NCI-H1105 treated with DMSO at 0.1 percent for 48 hours (cell line): ENCODE measurements at regions not wholly inside any gene's neighbourhood (a gene's known extent, or its start where the extent isn't known, plus 50 kb on each side); places are given as distances from the start of the nearest gene placed in this dataset.

ENCODE experiments used
- DNase-seq: peaks from one replicate; lab custom pipeline; 2025; lab: John Stamatoyannopoulos, UW

DNA sequence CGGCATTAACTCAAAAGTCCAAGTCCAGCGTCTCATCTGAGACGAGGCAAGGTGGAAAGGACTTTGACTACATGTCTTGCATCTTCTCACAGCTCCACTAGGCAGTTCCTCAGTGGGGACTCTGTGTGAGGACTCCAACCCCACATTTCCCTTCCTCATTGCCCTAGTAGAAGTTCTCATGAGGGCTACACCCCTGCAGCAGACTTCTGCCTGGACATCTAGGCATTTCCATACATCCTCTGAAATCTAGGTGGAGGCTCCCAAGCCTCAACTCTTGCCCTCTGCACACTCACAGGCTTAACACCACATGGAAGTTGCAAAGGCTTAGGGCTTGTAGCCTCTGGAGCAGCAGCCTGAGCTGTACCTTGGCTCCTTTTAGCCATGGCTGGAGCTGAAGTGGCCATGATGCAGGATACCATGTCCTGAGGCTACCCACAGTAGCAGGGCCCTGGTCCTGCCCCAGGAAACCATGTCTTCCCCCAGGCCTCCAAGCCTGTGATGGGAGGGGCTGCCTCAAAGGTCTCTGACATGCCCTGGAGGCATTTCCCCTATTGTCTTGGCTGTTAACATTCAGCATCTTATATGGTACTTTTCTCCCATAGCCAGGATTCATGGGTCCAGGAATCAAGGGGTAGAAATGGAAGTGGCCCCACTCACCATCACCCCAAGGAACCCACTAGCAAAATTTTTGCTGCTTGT lies 194.6 kb upstream of the KCNG1 start:
- DNase-seq, result no peak

DNA sequence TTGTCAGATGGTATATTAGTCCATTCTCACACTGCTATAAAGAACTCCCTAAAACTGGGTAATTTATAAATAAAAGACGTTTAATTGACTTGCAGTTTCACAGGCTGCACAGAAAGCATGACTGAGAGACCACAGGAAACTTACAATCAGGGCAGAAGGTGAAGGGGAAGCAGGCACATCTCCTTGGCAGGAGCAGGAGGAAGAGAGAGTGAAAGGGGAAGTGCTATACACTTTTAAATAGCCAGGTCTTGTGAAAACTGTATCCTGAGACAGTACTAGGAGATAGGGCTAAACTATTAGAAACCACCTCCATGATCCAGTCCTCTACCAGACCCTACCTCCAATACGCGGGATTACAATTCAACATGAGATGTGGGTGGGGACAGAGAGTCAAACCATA lies 193.9 kb upstream of the KCNG1 start:
- no peak for DNase-seq

DNA sequence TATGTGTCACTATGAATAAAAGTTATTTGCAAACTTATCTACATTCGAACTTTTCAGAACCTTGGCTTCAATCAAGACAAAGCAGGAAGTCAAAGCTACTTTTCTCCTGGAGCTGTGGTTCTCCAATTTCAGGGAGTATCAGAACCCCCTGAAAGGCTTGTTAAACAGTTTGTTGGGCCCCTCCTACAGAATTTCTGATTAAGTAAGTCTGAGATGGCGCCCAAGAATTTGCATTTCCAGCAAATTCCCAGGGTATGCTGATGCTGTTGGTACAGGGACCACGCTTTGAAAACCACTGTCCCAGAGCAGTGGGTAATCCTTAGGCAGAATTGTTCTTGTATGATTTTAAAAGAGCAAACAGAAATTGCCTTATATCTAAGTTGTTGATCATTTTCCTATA lies 189.9 kb upstream of the KCNG1 start:
- DNase-seq, result no peak

DNA sequence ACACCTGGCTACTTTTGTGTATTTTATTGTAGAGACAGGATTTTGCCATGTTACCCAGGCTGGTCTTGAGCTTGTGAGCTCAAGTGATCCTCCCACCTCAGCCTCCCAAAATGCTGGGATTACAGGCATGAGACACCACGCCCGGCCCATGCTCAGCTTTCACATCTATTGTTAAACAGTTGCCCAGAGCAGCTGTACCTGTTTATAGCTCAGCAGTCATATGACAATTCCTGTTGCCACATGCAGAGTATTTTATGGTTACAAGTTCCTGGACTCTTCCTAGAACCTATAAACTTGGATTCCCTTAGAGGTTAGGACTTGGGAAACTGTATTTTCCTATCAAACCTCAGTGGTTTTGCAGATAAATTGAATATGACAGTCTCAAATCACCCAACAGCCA lies 188.3 kb upstream of the KCNG1 start:
- peak; percentile 20 for DNase-seq

DNA sequence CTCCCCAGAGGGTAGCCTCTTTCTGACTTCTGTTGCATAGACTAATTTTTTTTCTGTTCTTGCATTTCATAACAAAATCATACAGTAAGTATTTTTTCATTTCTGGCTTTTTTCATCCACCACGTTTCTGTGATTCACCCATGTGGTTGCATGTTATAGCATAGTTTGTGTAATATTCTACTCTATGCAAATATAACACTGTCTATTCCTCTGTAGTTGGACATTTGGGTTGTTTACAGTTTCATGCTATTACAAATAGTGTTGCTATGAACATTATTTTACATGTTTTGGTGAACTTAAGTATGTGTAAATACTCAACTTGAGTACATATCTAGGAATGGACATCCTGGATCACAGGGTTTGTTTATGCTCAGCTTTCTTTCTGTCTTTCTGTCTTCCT lies 187.2 kb upstream of the KCNG1 start:
- DNase-seq, result no peak

DNA sequence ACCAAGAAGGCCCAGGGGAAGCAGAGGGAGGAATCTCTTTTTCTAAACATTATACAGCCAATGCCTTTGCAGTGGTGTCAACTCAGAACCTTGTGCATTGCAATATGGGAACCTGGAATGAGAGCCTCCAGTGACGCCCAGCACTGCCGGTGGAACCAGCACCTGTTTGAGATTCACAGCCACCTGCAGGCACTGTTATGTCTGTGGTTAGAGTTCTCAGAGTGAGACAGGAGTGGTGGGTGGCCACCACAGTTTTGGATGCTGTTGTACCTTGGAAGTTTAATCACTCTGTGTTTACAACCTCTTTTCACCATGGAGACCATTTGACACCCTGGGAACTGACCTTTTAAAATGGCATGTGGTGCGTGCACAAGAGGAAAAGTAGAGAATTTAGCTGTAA lies 185.3 kb upstream of the KCNG1 start:
- DNase-seq, result no peak

DNA sequence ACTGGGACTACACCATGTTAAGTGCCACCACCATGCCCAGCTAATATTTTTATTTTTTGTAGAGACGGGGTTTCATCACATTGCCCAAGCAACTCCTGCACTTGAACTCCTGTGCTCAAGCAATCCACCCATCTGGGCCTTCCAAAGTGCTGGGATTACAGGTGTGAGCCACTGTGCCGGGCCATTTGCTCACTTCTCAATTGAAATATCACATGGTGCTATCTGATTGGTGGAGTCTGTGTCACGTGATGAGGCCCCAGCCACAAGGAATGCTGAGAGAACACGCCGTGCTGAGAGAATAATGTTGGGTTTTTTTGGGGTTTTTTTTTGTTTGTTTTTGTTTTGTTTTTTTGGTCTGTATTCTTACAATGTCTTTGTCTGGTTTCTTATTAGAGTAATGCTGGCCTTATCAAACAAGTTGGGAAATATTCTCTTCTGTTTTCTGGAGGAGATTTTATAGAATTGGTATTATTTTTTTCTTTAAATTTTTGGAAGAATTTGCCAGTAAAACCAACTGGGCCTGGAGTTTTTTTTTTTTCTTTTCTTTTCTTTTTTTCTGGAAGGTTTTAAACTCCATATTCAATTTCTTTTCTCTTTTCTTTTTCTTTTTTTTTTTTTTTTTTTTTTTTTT lies 183.2 kb upstream of the KCNG1 start:
- DNase-seq, result no peak

DNA sequence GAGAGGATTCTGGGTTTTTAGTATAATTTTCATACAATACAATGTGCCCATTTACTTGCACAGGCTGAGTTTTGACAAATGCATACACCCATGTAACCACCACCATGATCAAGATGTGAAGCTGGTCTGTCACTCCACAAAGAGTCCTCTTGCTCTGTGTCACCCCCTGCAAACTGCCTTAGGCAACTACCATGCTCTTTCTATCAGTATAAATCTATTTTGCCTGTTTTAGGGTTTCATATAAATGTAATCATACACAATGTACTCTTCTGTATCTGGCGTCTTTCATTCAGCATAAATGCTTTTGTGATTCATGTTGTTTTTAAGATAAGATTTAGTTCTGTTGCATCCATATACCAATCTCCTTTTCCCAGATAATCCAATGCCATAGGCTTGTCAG lies 181.9 kb upstream of the KCNG1 start:
- DNase-seq, result no peak

DNA sequence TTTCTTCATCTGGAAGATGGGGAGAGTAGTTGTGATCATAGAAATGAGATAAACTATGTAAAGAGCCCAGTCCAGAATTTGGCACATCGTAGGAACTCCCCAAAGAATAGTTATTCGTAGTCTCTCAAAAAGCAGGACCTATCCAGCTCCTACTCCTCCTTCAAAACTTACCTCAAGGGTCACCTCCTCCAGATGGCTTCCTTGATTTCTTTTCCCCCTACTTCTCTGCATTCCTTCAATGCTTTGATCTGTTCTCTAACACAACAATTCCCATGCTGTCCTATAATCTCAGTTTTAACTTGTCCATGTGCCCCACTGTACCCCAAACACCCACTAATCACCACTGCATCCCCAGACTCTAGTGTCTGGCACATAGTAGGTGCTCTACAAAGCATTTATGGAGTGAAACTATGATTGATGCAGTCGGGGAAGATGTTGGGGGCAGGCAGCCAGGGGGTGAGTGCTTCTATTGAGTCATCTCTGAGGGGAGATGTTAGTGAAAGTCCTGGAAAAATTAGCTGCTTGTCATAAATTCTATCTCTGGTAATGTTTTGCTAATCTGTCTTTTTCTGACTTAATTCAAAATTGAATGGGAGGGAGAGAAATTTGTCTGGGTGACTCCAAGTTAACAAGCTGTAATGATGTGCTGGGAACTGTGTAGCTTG lies 181.3 kb upstream of the KCNG1 start:
- DNase-seq, result no peak

DNA sequence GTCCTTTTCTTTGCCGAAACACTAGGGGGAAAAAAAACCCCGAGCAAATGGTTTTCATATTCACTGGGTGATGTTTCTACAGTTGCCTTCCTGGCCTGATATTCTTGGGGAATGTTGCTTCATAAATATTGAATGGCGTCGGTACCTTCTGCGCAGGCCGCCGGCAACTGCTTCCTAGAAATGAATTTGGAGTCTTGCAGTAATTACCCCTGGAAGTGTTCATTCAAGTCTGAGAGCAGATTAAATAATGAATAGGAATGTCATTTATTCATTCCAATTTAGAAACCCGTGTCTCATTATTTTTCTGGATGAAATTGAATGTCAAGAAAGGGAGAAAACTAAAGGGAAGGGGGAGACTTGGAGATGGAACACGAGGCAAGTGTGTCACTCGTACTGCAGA lies 179.4 kb upstream of the KCNG1 start:
- no peak for DNase-seq

DNA sequence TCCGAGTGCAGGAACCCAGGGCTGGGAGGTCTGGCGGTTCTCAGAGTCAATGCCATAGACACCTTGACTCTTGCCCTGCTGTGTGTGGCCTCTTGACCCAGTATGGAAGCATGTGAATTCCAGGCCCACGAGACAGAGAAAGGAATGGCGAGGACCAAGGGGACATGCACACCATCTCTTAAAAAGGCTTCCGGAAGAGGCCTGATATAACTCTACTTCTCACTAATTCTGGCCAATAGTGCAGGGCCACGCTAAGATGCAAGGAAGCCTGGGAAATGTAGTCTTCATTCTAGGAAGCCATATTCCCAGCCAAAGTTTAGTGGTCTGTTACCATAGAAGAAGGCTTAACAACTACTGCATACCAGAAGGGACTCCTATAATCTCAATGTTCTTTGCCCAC lies 177.0 kb upstream of the KCNG1 start:
- no peak for DNase-seq

DNA sequence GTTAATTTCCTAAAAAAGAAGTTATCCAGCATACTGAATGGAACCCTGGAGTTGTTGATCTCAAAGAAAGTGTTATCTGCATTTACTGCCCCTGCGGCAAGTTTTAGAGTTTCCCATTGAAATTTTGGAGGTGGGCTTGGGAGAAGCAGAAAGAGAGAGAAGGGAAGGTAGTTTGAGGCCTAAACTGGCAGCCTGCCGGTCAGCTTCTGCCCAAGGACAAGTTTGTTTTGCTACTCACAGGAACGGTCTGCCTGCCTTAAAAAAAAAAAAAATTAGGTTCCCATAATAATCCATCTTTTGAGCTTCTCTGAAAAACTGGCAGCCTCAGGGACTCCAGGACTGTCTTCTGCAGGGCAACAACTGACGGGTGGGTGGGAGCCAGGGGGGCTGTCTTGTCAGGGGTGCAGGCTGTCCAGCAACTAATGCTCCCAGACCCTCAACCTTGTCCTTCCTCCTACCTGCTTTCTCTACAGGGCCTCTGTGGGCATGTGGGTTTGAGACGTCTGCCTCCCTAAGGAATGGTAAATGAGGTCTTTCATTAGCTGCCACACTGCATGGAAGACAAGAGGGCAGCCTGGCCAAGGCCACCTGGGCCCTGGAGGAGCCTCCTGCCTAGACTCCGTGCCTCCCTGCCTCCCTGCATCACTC lies 176.1 kb upstream of the KCNG1 start:
- DNase-seq, result no peak

DNA sequence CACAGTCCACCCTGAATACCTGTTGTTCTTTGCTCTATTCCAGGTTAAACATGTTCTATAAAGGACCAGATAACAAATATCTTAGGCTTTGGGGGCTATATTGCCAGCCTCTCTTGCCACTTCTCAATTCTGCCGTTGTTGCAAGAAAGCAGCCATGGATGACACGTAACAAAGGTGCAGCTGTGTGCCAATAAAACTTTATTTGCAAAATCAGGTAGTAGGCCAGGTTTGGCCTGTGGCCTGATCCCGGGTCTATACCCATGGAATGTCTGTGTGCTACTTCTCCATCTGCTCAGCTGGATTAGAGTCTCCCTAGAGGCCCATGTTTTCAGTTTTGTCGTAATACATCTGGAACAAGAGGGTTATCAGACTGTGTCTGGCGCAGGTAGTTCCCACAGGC lies 175.3 kb upstream of the KCNG1 start:
- DNase-seq, result no peak

DNA sequence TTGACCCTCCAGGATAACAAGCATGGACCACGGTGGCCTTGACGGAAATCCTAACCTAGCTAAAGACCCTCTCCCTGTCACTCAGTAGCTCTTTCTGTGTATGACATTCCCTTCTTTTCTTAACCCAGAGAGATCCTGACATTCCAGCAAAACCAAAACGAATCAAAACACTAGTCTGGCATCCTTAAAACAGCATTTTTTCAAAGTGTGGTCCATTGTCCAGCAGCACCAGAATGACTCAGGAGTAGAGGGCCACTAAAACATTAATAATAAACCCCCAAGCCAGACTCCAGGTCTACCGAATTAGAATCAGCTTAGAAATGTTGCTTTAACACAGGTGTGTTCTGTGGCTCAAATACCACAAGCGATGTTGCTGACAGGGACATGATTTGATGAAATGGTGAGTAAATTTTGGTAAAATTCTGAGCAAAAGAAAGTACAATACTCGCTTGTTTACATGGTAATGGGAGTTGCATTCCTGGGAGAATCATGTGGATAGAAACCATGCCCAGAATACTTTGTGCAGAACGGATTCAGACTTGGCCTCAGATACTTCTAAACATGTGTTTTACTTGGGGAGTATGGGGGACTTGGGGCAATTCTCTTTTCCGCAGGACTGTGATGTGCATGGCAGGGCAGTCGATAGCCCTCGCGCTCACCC lies 174.2 kb upstream of the KCNG1 start:
- no peak for DNase-seq

DNA sequence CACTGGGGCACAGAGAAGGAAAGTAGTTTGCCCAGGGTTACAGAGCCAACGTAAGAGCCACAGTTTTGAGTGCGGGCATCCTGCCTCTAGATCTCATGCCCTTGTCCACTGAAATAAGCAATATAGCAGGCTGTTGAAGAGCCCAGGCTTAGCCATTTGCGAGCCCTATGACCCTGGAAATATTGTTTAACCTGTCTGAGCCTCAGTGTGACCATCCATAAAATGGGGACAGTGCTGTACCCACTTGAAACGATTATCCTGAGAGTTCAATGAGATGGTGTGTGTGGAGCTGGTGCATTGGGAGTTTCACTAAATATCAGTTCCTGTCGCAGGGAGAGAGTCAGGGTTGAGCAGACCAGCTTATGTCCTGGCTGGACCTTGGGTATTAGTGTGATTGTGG lies 173.1 kb upstream of the KCNG1 start:
- no peak for DNase-seq

DNA sequence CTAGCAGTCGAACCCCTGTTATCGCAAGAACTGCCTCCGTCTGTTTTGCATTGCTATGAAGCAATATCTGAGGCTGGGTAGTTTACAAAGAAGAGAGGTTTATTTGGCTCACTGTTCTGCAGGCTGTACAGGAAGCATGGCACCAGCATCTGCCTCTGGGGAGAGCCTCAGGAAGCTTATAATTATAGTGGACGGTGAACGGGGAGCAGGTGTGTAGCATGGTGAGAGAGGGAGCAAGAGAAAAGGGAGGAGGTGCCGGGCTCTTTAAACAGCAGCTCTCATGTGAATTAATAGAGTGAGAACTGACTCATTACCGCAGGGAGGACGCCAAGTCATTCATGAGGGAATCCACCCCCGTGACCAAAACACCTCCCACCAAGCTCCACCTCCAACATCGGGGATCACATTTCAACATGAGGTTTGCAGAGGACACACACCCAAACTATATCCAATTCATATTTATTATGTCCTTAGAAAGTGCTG lies 172.6 kb upstream of the KCNG1 start:
- DNase-seq, result no peak

DNA sequence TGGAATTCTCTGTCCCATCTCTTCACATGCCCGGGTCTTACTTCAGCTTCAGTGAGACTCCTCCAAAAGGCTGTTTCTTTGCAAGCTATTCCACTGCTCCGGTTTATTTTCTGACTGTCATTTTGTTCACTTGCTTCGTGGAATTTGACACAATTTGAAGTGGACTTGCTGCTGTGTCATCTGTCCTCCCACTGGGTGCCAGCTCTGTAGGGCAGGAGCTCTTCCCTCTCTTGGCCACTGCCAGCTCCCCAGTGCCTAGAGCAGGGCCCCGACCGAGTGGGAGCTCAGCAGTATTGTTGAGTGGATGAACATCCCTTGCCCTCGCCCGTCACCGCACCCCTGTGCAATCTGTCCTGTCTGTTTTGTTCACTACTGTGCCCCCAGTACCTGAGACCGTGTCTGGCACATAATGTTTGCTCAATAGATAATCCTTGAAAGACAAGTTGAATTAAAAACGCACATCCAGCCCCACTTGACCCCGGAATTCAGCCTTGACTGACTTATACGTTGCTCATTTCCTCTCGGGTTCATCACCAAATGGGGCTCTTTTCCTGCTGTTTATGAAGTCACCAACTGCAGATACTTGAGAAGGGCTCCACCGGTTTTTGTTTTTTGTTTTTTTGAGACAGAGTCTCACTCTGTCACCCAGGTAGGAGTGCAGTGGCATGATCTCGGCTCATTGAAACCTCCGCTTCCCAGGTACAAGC lies 170.3 kb upstream of the KCNG1 start:
- no peak for DNase-seq

DNA sequence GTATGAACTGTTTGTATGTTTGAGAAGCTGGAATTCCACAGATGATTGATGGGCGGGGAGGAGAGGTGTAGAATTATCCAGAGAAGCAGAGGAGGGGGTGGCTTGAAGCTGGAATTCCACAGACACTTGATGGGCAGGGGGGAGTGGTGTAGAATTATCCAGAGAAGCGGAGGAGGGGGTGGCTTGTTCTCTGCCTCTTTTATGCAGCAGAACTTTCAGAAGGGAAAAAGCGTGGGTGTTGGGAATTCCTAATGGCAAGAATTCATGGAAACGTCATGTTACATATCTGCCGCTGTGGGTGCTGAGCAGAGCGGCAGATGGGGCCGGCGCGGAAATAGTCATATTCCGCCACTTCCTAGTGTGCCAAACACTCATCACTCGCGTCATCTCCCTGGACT lies 167.9 kb upstream of the KCNG1 start:
- DNase-seq, result no peak

DNA sequence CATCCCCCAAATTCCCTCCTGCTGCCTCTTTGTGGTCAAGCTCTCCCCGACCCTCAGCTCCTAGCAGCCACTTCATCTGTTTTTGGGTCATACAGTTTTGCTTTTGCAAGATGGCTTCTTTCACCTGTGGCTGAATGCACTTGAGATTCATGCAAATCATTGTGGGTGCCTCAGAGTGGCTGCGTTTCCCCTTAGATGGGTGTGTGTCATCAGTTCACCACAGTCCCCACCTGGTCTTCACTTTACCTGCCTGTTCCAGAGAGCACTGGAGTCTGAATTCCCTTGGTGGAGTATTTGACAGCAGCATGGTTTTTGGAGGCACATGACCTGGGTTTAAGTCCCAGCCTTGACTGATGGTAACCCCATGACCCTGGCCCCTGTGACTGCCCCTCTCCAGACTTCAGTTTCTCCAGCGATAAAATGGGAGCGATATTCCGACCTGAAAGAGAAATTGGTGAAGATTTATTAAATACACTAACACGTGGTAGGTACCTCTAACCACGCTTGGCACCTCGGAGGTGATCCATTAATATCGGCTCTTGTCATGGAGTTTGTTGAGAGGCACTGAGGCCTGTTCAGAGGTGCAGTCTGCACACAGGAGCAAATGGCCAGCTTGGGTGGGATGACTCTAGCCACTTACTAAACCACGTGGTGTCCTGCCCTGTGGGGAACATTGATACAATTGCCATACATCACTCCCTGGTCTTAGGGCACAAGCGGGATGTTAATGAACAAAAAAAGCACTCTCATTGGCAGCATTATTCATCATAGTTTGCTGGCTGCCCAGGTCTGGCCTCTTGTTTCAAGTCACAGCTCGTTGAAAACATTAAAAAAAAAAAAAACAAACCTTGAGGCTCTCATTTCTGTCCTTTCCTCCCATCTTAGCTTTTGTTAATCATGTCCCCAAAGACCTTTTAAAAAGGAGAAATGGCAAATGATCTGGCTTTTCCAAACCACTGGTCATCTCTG lies 167.2 kb upstream of the KCNG1 start:
- DNase-seq, result no peak

DNA sequence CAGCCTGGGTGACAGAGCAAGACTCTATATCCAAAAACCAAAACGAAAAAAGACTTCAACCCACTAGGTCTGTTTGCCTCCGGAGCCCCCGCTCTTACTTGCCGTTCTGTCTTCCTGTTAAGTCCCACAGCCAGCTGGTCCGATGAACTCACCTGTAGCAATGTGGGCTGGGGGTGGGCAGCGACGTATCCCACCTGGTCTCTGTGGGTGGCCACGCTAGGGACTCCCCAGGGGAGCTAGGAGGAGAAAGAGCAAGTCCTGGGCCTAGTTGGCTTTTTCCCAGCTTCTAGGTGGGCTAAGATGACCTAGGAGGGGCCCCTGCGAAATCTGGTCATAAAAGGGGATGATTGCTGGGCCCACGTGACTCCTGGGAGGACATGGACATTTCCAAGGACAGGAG lies 166.0 kb upstream of the KCNG1 start:
- DNase-seq, result no peak

DNA sequence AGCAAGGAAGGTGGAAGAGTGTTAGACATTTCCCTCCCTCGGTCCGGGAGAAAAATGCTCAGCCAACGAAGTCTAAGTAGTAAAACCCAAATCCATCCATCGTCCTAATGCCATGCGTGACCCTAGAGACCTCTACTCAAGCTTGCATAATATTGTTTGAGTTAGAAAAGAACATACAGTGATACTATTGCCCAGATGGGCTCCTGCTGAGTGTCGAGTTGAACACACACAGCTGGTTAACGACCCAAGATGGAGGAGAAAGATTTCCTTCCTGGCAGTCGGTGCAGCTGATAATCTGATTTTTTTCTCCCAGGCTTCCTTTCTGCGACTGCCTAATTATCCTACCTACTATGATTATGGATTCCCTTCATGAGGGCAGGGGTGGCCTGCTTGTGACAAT lies 164.4 kb upstream of the KCNG1 start:
- no peak for DNase-seq
